SK-N-SH (cell line): ENCODE measurements at regions not wholly inside any gene's neighbourhood (a gene's known extent, or its start where the extent isn't known, plus 50 kb on each side); places are given as distances from the start of the nearest gene placed in this dataset.

Source experiments
- CTCF ChIA-PET: fragments of 300-600, 350-600 bp; formaldehyde crosslinking; extraction: SDS; loops from one replicate; lab custom pipeline; 2021; lab: Yijun Ruan, JAX
- POLR2A ChIA-PET: fragments of 350-600 bp; sonication (Branson Sonifier 250); formaldehyde crosslinking; extraction: SDS; loops from one replicate; lab custom pipeline; 2020; ENCODE audit warnings: antibody characterized with exemption, inconsistent platforms; lab: Yijun Ruan, JAX
- DNase-seq: peaks from one replicate; pipeline ENCODE4 v3.0.0; 2012
- H2AFZ ChIP-seq: fragments of 200-600 bp; sonication (generic); 2 replicates; pipeline ENCODE4 v1.8.1; 2016; ENCODE audit warnings: antibody characterized with exemption, mild to moderate bottlenecking, low read depth
- H3F3A ChIP-seq: fragments of 200-600 bp; sonication (generic); replicated peaks from 2 replicates; pipeline ENCODE3; 2016; ENCODE audit warnings: antibody characterized with exemption, mild to moderate bottlenecking; ENCODE audit not compliant: insufficient read depth
- H3K27ac ChIP-seq, 2 experiments: fragments of 200-500 bp in 1 of 2; fragments of 200-600 bp in 1 of 2; sonication (Bioruptor generic) in 1 of 2; sonication (generic), shearing (Covaris generic) in 1 of 2; 2 replicates each; pipeline versions ENCODE4 v1.5.1 to v1.6.1; 2014 to 2016; ENCODE audit warnings: low read depth in 2 of 2, inconsistent platforms in 1 of 2, low read length in 1 of 2, mild to moderate bottlenecking in 1 of 2, mixed read lengths in 1 of 2
- H3K27me3 ChIP-seq: fragments of 200-600 bp; sonication (generic), shearing (Covaris generic); 2 replicates; pipeline ENCODE4 v1.6.1; 2016; ENCODE audit warnings: mixed run types; ENCODE audit not compliant: insufficient read depth
- H3K36me3 ChIP-seq, 2 experiments: fragments of 200-500 bp in 1 of 2; fragments of 200-600 bp in 1 of 2; sonication (Bioruptor generic) in 1 of 2; sonication (generic) in 1 of 2; replicated peaks in 1 of 2; 2 replicates each; pipeline versions ENCODE3 to v1.5.1; 2014 to 2016; ENCODE audit warnings: low read length in 1 of 2, mild to moderate bottlenecking in 1 of 2; ENCODE audit not compliant: insufficient read depth in 2 of 2, control insufficient read depth in 1 of 2
- H3K4me1 ChIP-seq, 2 experiments: fragments of 200-500 bp in 1 of 2; fragments of 200-600 bp in 1 of 2; sonication (Bioruptor generic) in 1 of 2; sonication (generic), shearing (Covaris generic) in 1 of 2; 2 replicates each; pipeline versions ENCODE4 v1.5.1 to v1.6.1; 2014 to 2016; ENCODE audit warnings: low read depth in 1 of 2, low read length in 1 of 2, mixed run types in 1 of 2; ENCODE audit not compliant: insufficient read depth in 2 of 2, control insufficient read depth in 1 of 2
- H3K4me2 ChIP-seq: fragments of 200-600 bp; sonication (generic), shearing (Covaris generic); 2 replicates; pipeline ENCODE4 v1.6.1; 2017; ENCODE audit warnings: mixed run types
- H3K4me3 ChIP-seq, 2 experiments: fragments of 200-500 bp in 1 of 2; fragments of 200-600 bp in 1 of 2; sonication (Bioruptor generic) in 1 of 2; sonication (generic), shearing (Covaris generic) in 1 of 2; 2 replicates each; pipeline versions ENCODE4 v1.5.1 to v1.8.1; 2014 to 2016; ENCODE audit warnings: low read depth in 2 of 2, inconsistent platforms in 1 of 2, low read length in 1 of 2, mild to moderate bottlenecking in 1 of 2, mixed read lengths in 1 of 2, moderate library complexity in 1 of 2
- H3K79me2 ChIP-seq: fragments of 200-600 bp; sonication (generic); 2 replicates; pipeline ENCODE4 v1.8.1; 2017; ENCODE audit warnings: mild to moderate bottlenecking; ENCODE audit not compliant: insufficient read depth
- H3K9ac ChIP-seq: fragments of 200-600 bp; sonication (generic); 2 replicates; pipeline ENCODE4 v1.6.1; 2017; ENCODE audit warnings: mixed run types
- H3K9me2 ChIP-seq: fragments of 200-600 bp; sonication (generic); 2 replicates; pipeline ENCODE4 v1.6.1; 2017; ENCODE audit warnings: mixed run types
- H3K9me3 ChIP-seq: fragments of 200-600 bp; sonication (generic); 2 replicates; pipeline ENCODE4 v1.6.1; 2017; ENCODE audit warnings: mixed run types, mild to moderate bottlenecking, moderate library complexity
- H4K20me1 ChIP-seq: fragments of 200-600 bp; sonication (generic); 2 replicates; pipeline ENCODE4 v1.6.1; 2017; ENCODE audit warnings: mild to moderate bottlenecking, mixed run types; ENCODE audit not compliant: insufficient read depth
- ELF1 ChIP-seq: IDR thresholded peaks from 2 replicates; pipeline ENCODE4 v1.4.0; 2012
- EP300 ChIP-seq, 2 experiments: IDR thresholded peaks; 2 replicates each; pipeline versions ENCODE4 v1.4.0 to v1.6.1; 2012; ENCODE audit warnings: borderline replicate concordance in 1 of 2, low read depth in 1 of 2, low read length in 1 of 2
- EZH2phosphoT487 ChIP-seq: fragments of 200-600 bp; sonication (generic); IDR thresholded peaks from 2 replicates; pipeline ENCODE4 v1.6.1; 2017; ENCODE audit warnings: low read depth, mixed run types, mild to moderate bottlenecking, antibody characterized with exemption, moderate library complexity, borderline replicate concordance
- FOSL2 ChIP-seq: IDR thresholded peaks from 2 replicates; pipeline ENCODE4 v1.4.0; 2012; ENCODE audit warnings: low read depth, mild to moderate bottlenecking, moderate library complexity, borderline replicate concordance
- FOXJ3 ChIP-seq: sonication (generic); formaldehyde crosslinking; IDR thresholded peaks from 2 replicates; pipeline ENCODE4 v1.5.1; 2020; ENCODE audit warnings: mild to moderate bottlenecking, missing genetic modification reagents
- FOXM1 ChIP-seq: IDR thresholded peaks from 2 replicates; pipeline ENCODE4 v1.4.0; 2012; ENCODE audit warnings: low read depth, mild to moderate bottlenecking
- GABPA ChIP-seq: IDR thresholded peaks from 2 replicates; pipeline ENCODE4 v1.4.0; 2012; ENCODE audit warnings: low read depth, mild to moderate bottlenecking
- JUND ChIP-seq: IDR thresholded peaks from 2 replicates; pipeline ENCODE4 v1.4.0; 2012
- MAX ChIP-seq: IDR thresholded peaks from 2 replicates; pipeline ENCODE4 v1.4.0; 2012; ENCODE audit warnings: low read depth
- MXI1 ChIP-seq: IDR thresholded peaks from 2 replicates; pipeline ENCODE4 v1.6.1; 2012; ENCODE audit warnings: mild to moderate bottlenecking, low read depth, low read length, improper control_type of control experiment
- RFX5 ChIP-seq: IDR thresholded peaks from 2 replicates; pipeline ENCODE4 v1.6.1; 2012; ENCODE audit warnings: mild to moderate bottlenecking, improper control_type of control experiment, low read length
- RXRA ChIP-seq: IDR thresholded peaks from 2 replicates; pipeline ENCODE4 v1.4.0; 2012; ENCODE audit warnings: low read depth, mild to moderate bottlenecking, borderline replicate concordance
- SIN3A ChIP-seq: IDR thresholded peaks from 2 replicates; pipeline ENCODE4 v1.6.1; 2012; ENCODE audit warnings: low read depth, mild to moderate bottlenecking, low read length, moderate library complexity, borderline replicate concordance
- SMC3 ChIP-seq: IDR thresholded peaks from 2 replicates; pipeline ENCODE4 v1.6.1; 2012; ENCODE audit warnings: low read depth, low read length, improper control_type of control experiment
- TAF1 ChIP-seq: IDR thresholded peaks from 2 replicates; pipeline ENCODE4 v1.6.1; 2012; ENCODE audit warnings: low read depth, mild to moderate bottlenecking, low read length, moderate library complexity, borderline replicate concordance
- TCF12 ChIP-seq: IDR thresholded peaks from 2 replicates; pipeline ENCODE4 v1.4.0; 2012
- TEAD4 ChIP-seq: IDR thresholded peaks from 2 replicates; pipeline ENCODE4 v1.4.0; 2012; ENCODE audit warnings: mild to moderate bottlenecking, borderline replicate concordance; ENCODE audit not compliant: insufficient read depth
- YY1 ChIP-seq: IDR thresholded peaks from 2 replicates; pipeline ENCODE4 v1.4.0; 2012; ENCODE audit warnings: low read depth, mild to moderate bottlenecking
- WGBS: methylation state at CpG from one replicate; pipeline ENCODE4 v1.1.6; 2017; ENCODE audit warnings: low lambda C conversion rate; 5-methylcytosine and 5-hydroxymethylcytosine counted together
- TF ChIP-seq, protein P1 (sequence below): IDR thresholded peaks from 2 replicates; pipeline ENCODE4 v1.4.0; 2012; ENCODE audit warnings: low read depth, borderline replicate concordance
- TF ChIP-seq, protein P2 (sequence below): fragments of 200-600 bp; sonication (generic); IDR thresholded peaks from 2 replicates; pipeline ENCODE4 v1.6.1; 2017; ENCODE audit warnings: antibody characterized with exemption, mild to moderate bottlenecking, moderate library complexity
- TF ChIP-seq, protein P3 (sequence below): fragments of 150-350 bp; IDR thresholded peaks from 2 replicates; pipeline ENCODE4 v1.6.1; 2016; ENCODE audit warnings: mild to moderate bottlenecking, low read depth, low read length

DNA sequence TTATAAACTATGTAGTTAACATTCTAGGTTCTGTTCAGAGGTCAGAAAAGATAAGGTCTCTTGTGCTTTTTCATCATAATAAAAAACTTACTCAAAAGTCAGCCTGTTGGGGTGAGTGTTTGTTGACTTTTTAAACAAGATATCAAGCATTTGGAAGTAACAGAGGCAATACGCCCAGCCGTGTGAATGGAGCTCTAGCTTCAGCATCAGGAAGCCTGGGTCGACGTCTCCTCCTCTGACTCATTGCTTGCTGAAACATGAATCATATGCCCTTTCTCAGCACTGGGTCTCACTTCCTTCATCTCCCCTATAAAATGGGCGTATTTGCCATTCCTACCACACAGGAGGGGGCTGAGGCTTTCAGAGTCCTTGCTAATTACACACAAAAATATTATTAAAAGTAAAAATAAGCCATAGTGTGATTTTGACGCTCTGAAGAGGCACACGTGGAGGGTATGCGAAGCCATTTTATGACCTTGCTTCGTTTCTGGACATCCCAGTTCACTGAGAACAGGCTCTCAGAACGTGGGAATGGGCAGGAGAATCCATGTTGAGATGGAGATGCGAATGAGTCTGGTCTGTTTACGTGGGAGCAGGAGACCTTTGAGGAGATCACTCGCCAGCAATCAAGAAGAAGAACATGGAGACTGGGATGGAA lies 220.8 kb upstream of the TPRG1 start (continued):
- peak in 1 of 2 experiments; percentile 70; a peak in 1 of 4 replicates for TF ChIP-seq EP300 (IDR thresholded peaks at IDR 0.05; ENCODE audit: borderline replicate concordance in 1 of 2, low read depth in 1 of 2, low read length in 1 of 2)
- TF ChIP-seq, all 33 proteins: peak for 14

GRCh38 chr3:188951734-188952133 lies 220.0 kb upstream of the TPRG1 start:
- Histone ChIP-seq H3K4me1 (peaks cover 20 to 30% of the 10 kb centered on the region in 2 experiments; a peak in 3 of 4 replicates), H3K36me3 (no peaks in the 10 kb centered on the region), H3K27ac (peak overlapping the region in 1 of 2 experiments; percentile 93; a peak in 2 of 4 replicates), H4K20me1 (no peaks in the 10 kb centered on the region), H3K79me2 (no peaks in the 10 kb centered on the region), H3K9ac (peak overlapping the region; percentile 37; the same call in 1 of the 2 replicates), H3F3A (peaks cover 32% of the 10 kb centered on the region), H3K9me3 (no peaks in the 10 kb centered on the region), H3K4me2 (peak overlapping the region; percentile 31; the same call in 1 of the 2 replicates), H3K27me3 (no peaks in the 10 kb centered on the region), H2AFZ (no peak overlapping the region; the same call in 1 of the 2 replicates), H3K4me3 (no peak overlapping the region), H3K9me2 (no peaks in the 10 kb centered on the region)
- WGBS, result 87% methylated on average over 7 of the region's 8 CpGs
- ChIA-PET POLR2A (no interaction called here), CTCF (interaction anchor here (7.6 kb wide), 1 partner anchor 1212 kb away, joined by 71 read pairs; no protein-coding TSS in a partner anchor)
- no peak for DNase-seq
- TF ChIP-seq FOSL2, result no peak
- TF ChIP-seq SIN3A, result no peak
- TF ChIP-seq JUND, result no peak
- TF ChIP-seq FOXM1, result no peak

GRCh38 chr3:188954590-188955208 lies 217.1 kb upstream of the TPRG1 start:
- H3K79me2 ChIP-seq, result no peaks in the 10 kb centered on the region
- no peak overlapping the region for H3K9ac ChIP-seq
- H3K36me3 ChIP-seq, result no peaks in the 10 kb centered on the region
- H3K4me3 ChIP-seq, result peak overlapping the region in 1 of 2 experiments; percentile 26; a peak in 1 of 4 replicates
- POLR2A ChIA-PET, result no interaction called here
- no peaks in the 10 kb centered on the region for H3K9me3 ChIP-seq
- H3F3A ChIP-seq, result peaks cover 19% of the 10 kb centered on the region
- H3K4me2 ChIP-seq, result no peak overlapping the region
- H3K27me3 ChIP-seq, result no peaks in the 10 kb centered on the region
- peak; percentile 52 for DNase-seq
- no peaks in the 10 kb centered on the region for H3K9me2 ChIP-seq
- no peak overlapping the region for H2AFZ ChIP-seq
- CTCF ChIA-PET, result interaction anchor here (0.7 to 7.6 kb wide), 17 partner anchors 8 to 1219 kb away, joined by 3 to 71 read pairs (median 6); partner anchors contain the start of gene BCL6
- peak overlapping the region in 1 of 2 experiments; percentile 14; a peak in 1 of 4 replicates for H3K27ac ChIP-seq
- WGBS, result 11% methylated on average over 3 of the region's 3 CpGs
- no peaks in the 10 kb centered on the region for H4K20me1 ChIP-seq
- peaks cover 2 to 13% of the 10 kb centered on the region in 2 experiments; a peak in 3 of 4 replicates for H3K4me1 ChIP-seq
- peak; percentile 90 for TF ChIP-seq YY1
- TF ChIP-seq RFX5, result no peak
- TF ChIP-seq MAX, result peak; percentile 60; the same call in 1 of the 2 replicates
- no peak for TF ChIP-seq TAF1
- TF ChIP-seq, protein P1, sequence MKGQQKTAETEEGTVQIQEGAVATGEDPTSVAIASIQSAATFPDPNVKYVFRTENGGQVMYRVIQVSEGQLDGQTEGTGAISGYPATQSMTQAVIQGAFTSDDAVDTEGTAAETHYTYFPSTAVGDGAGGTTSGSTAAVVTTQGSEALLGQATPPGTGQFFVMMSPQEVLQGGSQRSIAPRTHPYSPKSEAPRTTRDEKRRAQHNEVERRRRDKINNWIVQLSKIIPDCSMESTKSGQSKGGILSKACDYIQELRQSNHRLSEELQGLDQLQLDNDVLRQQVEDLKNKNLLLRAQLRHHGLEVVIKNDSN, result no peak
- TF ChIP-seq RXRA, result no peak
- no peak for TF ChIP-seq FOSL2
- TF ChIP-seq, protein P2, sequence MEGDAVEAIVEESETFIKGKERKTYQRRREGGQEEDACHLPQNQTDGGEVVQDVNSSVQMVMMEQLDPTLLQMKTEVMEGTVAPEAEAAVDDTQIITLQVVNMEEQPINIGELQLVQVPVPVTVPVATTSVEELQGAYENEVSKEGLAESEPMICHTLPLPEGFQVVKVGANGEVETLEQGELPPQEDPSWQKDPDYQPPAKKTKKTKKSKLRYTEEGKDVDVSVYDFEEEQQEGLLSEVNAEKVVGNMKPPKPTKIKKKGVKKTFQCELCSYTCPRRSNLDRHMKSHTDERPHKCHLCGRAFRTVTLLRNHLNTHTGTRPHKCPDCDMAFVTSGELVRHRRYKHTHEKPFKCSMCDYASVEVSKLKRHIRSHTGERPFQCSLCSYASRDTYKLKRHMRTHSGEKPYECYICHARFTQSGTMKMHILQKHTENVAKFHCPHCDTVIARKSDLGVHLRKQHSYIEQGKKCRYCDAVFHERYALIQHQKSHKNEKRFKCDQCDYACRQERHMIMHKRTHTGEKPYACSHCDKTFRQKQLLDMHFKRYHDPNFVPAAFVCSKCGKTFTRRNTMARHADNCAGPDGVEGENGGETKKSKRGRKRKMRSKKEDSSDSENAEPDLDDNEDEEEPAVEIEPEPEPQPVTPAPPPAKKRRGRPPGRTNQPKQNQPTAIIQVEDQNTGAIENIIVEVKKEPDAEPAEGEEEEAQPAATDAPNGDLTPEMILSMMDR, result peak; percentile 97
- TF ChIP-seq SMC3, result peak; percentile 91
- no peak for TF ChIP-seq FOXM1
- TF ChIP-seq TEAD4, result no peak
- no peak for TF ChIP-seq GABPA
- TF ChIP-seq ELF1, result no peak
- no peak for TF ChIP-seq FOXJ3
- no peak for TF ChIP-seq TCF12
- TF ChIP-seq EZH2phosphoT487, result no peak
- no peak for TF ChIP-seq MXI1
- TF ChIP-seq, protein P3, sequence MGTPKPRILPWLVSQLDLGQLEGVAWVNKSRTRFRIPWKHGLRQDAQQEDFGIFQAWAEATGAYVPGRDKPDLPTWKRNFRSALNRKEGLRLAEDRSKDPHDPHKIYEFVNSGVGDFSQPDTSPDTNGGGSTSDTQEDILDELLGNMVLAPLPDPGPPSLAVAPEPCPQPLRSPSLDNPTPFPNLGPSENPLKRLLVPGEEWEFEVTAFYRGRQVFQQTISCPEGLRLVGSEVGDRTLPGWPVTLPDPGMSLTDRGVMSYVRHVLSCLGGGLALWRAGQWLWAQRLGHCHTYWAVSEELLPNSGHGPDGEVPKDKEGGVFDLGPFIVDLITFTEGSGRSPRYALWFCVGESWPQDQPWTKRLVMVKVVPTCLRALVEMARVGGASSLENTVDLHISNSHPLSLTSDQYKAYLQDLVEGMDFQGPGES, result no peak
- TF ChIP-seq SIN3A, result no peak
